ENCODE measurements at regions not wholly inside any gene's neighbourhood (a gene's known extent, or its start where the extent isn't known, plus 50 kb on each side); places are given as distances from the start of the nearest gene placed in this dataset.

DNA sequence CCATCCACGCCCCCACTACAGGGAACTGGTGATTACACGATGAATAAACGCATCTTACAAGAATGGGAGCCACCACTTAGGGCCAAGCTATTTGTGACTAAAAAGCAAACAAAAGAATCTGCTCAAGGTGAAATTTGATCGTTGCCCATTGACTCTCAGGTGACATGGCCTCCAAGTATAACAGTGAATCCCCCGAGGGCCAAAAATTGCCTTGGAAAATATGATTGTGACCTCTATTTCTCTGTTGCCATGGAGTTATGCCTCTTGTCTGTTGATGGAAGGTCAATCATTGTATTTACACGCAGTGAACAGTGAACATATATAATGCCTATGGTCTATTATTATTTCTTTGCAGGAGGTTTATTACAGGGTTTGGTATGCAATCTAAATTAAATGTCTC lies 282.3 kb downstream of the KLF6 start:
- H3K9me3 Mint-ChIP-seq (ENCODE audit: insufficient read depth) = no peaks in the 10 kb centered on the region
- H2AFZ ChIP-seq (ENCODE audit: insufficient read depth, low read depth, low read length, poor library complexity, severe bottlenecking) = no peak overlapping the region
- WGBS (ENCODE audit: insufficient coverage) = 89% methylated on average over 5 of the region's 6 CpGs
- H3K36me3 ChIP-seq (replicated peaks in 1 of 2; ENCODE audit: control extremely low read depth in 1 of 2, control insufficient read depth in 1 of 2, extremely low read depth in 1 of 2, insufficient read depth in 2 of 2, low read length in 1 of 2) = no peaks in the 10 kb centered on the region
- peaks cover 5% of the 10 kb centered on the region for H3K27me3 Mint-ChIP-seq
- no peaks in the 10 kb centered on the region for H3K9me3 ChIP-seq (ENCODE audit: control extremely low read depth in 1 of 3, control insufficient read depth in 2 of 3, insufficient read depth in 1 of 3, low read length in 2 of 3)
- no peak overlapping the region for H3K4me3 ChIP-seq (ENCODE audit: control extremely low read depth in 1 of 5, extremely low read depth in 1 of 5, insufficient read depth in 1 of 5, low read depth in 2 of 5, low read length in 4 of 5)
- H3K4me1 ChIP-seq (ENCODE audit: control insufficient read depth in 2 of 2, insufficient read depth in 2 of 2, low read length in 2 of 2) = no peaks in the 10 kb centered on the region
- no peaks in the 10 kb centered on the region for H3K27me3 ChIP-seq (replicated peaks in 1 of 4; ENCODE audit: control extremely low read depth in 1 of 4, control insufficient read depth in 3 of 4, insufficient read depth in 4 of 4, low read length in 3 of 4)
- ChIA-PET CTCF (no interaction called here), POLR2A (no interaction called here)
- no peak overlapping the region for H3K27ac ChIP-seq (ENCODE audit: low read length in 2 of 2)
- no peak overlapping the region for H3K4me2 ChIP-seq (replicated peaks; ENCODE audit: low read depth, low read length, poor library complexity, severe bottlenecking)
- no peaks in the 10 kb centered on the region for H3K4me1 Mint-ChIP-seq
- TF ChIP-seq, protein P1, sequence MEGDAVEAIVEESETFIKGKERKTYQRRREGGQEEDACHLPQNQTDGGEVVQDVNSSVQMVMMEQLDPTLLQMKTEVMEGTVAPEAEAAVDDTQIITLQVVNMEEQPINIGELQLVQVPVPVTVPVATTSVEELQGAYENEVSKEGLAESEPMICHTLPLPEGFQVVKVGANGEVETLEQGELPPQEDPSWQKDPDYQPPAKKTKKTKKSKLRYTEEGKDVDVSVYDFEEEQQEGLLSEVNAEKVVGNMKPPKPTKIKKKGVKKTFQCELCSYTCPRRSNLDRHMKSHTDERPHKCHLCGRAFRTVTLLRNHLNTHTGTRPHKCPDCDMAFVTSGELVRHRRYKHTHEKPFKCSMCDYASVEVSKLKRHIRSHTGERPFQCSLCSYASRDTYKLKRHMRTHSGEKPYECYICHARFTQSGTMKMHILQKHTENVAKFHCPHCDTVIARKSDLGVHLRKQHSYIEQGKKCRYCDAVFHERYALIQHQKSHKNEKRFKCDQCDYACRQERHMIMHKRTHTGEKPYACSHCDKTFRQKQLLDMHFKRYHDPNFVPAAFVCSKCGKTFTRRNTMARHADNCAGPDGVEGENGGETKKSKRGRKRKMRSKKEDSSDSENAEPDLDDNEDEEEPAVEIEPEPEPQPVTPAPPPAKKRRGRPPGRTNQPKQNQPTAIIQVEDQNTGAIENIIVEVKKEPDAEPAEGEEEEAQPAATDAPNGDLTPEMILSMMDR (IDR thresholded peaks at IDR 0.05) = no peak
- TF ChIP-seq EZH2 (IDR thresholded peaks at IDR 0.05; ENCODE audit: borderline replicate concordance, insufficient read depth, low read depth, low read length, poor library complexity, severe bottlenecking) = no peak
- H3K9ac ChIP-seq (ENCODE audit: low read length) = no peak overlapping the region
- intact Hi-C loops (cut with micrococcal nuclease) = no loop called here
- DNase-seq (no peak), ATAC-seq (ENCODE audit: low read depth) (no peak)
- H3K79me2 ChIP-seq (ENCODE audit: control insufficient read depth, insufficient read depth, low read length) = no peaks in the 10 kb centered on the region
- H3K27ac Mint-ChIP-seq = no peak overlapping the region
- no peaks in the 10 kb centered on the region for H4K20me1 ChIP-seq (ENCODE audit: control insufficient read depth, insufficient read depth, low read length, poor library complexity, severe bottlenecking)
- no peak overlapping the region for H3K4me3 Mint-ChIP-seq

GRCh38 chr10:3500408-3500856 lies 284.6 kb downstream of the KLF6 start:
- Mint-ChIP-seq H3K27me3 (peaks cover 18% of the 10 kb centered on the region), H3K4me1 (no peaks in the 10 kb centered on the region), H3K27ac (no peak overlapping the region), H3K4me3 (no peak overlapping the region), H3K9me3 (ENCODE audit: insufficient read depth) (no peaks in the 10 kb centered on the region)
- CTCF ChIA-PET = interaction anchor here (1.4 kb wide), 1 partner anchor 9 kb away, joined by 4 read pairs; no protein-coding TSS in a partner anchor
- no peak overlapping the region for H3K4me3 ChIP-seq (ENCODE audit: control extremely low read depth in 1 of 5, extremely low read depth in 1 of 5, insufficient read depth in 1 of 5, low read depth in 2 of 5, low read length in 4 of 5)
- no peak for ATAC-seq (ENCODE audit: low read depth)
- no peak for TF ChIP-seq EZH2 (IDR thresholded peaks at IDR 0.05; ENCODE audit: borderline replicate concordance, insufficient read depth, low read depth, low read length, poor library complexity, severe bottlenecking)
- TF ChIP-seq, protein P1 (IDR thresholded peaks at IDR 0.05) = no peak
- no peak overlapping the region for H3K27ac ChIP-seq (ENCODE audit: low read length in 2 of 2)
- H2AFZ ChIP-seq (ENCODE audit: insufficient read depth, low read depth, low read length, poor library complexity, severe bottlenecking) = no peak overlapping the region
- intact Hi-C loops (cut with micrococcal nuclease) = no loop called here
- no peak for DNase-seq
- POLR2A ChIA-PET = no interaction called here
- H3K27me3 ChIP-seq (replicated peaks in 1 of 4; ENCODE audit: control extremely low read depth in 1 of 4, control insufficient read depth in 3 of 4, insufficient read depth in 4 of 4, low read length in 3 of 4) = no peaks in the 10 kb centered on the region
- 91% methylated on average over 15 of the region's 15 CpGs for WGBS (ENCODE audit: insufficient coverage)
- no peak overlapping the region for H3K4me2 ChIP-seq (replicated peaks; ENCODE audit: low read depth, low read length, poor library complexity, severe bottlenecking)
- no peaks in the 10 kb centered on the region for H3K36me3 ChIP-seq (replicated peaks in 1 of 2; ENCODE audit: control extremely low read depth in 1 of 2, control insufficient read depth in 1 of 2, extremely low read depth in 1 of 2, insufficient read depth in 2 of 2, low read length in 1 of 2)
- H3K79me2 ChIP-seq (ENCODE audit: control insufficient read depth, insufficient read depth, low read length) = no peaks in the 10 kb centered on the region
- no peaks in the 10 kb centered on the region for H4K20me1 ChIP-seq (ENCODE audit: control insufficient read depth, insufficient read depth, low read length, poor library complexity, severe bottlenecking)
- no peaks in the 10 kb centered on the region for H3K9me3 ChIP-seq (ENCODE audit: control extremely low read depth in 1 of 3, control insufficient read depth in 2 of 3, insufficient read depth in 1 of 3, low read length in 2 of 3)
- H3K4me1 ChIP-seq (ENCODE audit: control insufficient read depth in 2 of 2, insufficient read depth in 2 of 2, low read length in 2 of 2) = no peaks in the 10 kb centered on the region
- no peak overlapping the region for H3K9ac ChIP-seq (ENCODE audit: low read length)

All from B cell (primary cell).